Calu3 (cell line): ENCODE measurements at regions not wholly inside any gene's neighbourhood (a gene's known extent, or its start where the extent isn't known, plus 50 kb on each side); places are given as distances from the start of the nearest gene placed in this dataset.

Source experiments
- BruUV-seq: library from RNA; stranded (reverse); fragments of 400-500 nt; replicated peaks from 2 replicates; lab custom pipeline; 2021; lab: Mats Ljungman, UMichigan
- CTCF ChIA-PET: fragments of 300-600 bp; sonication (Branson Sonifier 250); formaldehyde crosslinking; loops from one replicate; lab custom pipeline; 2022; ENCODE audit warnings: antibody characterized with exemption; lab: Charles Lee
- DNase-seq: peaks from one replicate; pipeline ENCODE4 v3.0.0; 2022
- H3K27ac Mint-ChIP-seq: one replicate; pipeline ENCODE4 v1.8.0; 2022; ENCODE audit warnings: mixed read lengths; ENCODE audit not compliant: unreplicated experiment
- H3K27me3 Mint-ChIP-seq: one replicate; pipeline ENCODE4 v1.8.0; 2022; ENCODE audit warnings: mixed read lengths; ENCODE audit not compliant: unreplicated experiment
- H3K36me3 Mint-ChIP-seq: one replicate; pipeline ENCODE4 v1.8.0; 2022; ENCODE audit warnings: mild to moderate bottlenecking, moderate library complexity, mixed read lengths; ENCODE audit not compliant: insufficient read depth, unreplicated experiment
- H3K4me1 Mint-ChIP-seq: one replicate; pipeline ENCODE4 v1.8.0; 2022; ENCODE audit warnings: mild to moderate bottlenecking, low read depth, mixed read lengths; ENCODE audit not compliant: unreplicated experiment
- H3K4me3 Mint-ChIP-seq: one replicate; pipeline ENCODE4 v1.8.0; 2022; ENCODE audit warnings: mild to moderate bottlenecking, low read depth, moderate library complexity, mixed read lengths; ENCODE audit not compliant: unreplicated experiment
- H3K9me3 Mint-ChIP-seq: one replicate; pipeline ENCODE4 v1.8.0; 2022; ENCODE audit warnings: low read depth, mixed read lengths; ENCODE audit not compliant: unreplicated experiment
- CTCF ChIP-seq: fragments of 200-600 bp; IDR thresholded peaks from one replicate; pipeline ENCODE4 v1.8.0; 2022; ENCODE audit warnings: antibody characterized with exemption; ENCODE audit not compliant: unreplicated experiment
- intact Hi-C: fragments of 100-400 bp; cut with micrococcal nuclease; formaldehyde crosslinking; loops from one replicate; pipeline ENCODE4 v1.10.0; 2022; ENCODE audit not compliant: unreplicated experiment

DNA sequence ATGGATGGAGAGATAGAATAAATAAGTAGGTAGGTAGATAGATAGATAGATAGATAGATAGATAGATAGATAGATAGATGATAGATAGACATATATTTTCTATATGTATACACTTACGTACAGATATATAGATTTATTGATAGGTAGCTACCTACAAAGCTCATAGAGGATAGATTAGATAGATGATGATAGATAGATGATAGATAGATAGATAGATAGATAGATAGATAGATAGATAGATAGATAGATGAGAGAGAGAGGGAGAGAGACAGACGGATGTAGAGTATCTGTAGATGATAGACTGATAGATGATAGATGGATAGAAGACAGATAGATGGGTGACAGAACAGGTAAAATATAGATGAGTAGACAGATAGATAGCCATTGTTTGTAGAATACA, 191.3 kb upstream of the PFKP start:
- Mint-ChIP-seq H3K27ac (no peak overlapping the region), H3K9me3 (no peaks in the 10 kb centered on the region), H3K4me3 (no peak overlapping the region), H3K4me1 (no peaks in the 10 kb centered on the region), H3K36me3 (no peaks in the 10 kb centered on the region), H3K27me3 (peaks cover 20% of the 10 kb centered on the region)
- no TSS peak for BruUV-seq
- intact Hi-C loops = no loop called here
- TF ChIP-seq CTCF = no peak
- DNase-seq = no peak
- CTCF ChIA-PET = interaction anchor here (0.7 kb wide), 1 partner anchor 136 kb away, joined by 3 read pairs; no protein-coding TSS in a partner anchor

DNA sequence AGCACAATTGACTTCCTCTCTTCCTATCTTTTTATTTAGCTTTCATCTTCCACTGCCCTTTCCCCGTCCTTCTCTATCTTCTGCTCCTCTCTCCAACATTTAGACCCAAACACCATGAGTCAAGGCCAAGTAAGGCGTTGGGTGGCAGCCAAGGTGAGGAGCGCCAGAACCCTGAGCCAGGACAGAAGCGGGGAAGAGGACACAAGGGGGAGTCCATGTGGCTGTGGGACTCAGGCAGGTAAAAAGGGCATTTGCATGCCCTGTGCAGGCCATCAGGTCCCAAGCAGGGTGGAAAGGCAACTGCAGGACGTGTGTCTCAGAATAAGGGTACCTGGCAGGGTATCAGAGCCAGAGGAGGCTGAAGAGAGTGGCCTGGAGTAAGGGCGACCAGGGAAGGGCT, 192.4 kb upstream of the PFKP start:
- Mint-ChIP-seq H3K27ac (no peak overlapping the region), H3K27me3 (peaks cover 17% of the 10 kb centered on the region), H3K36me3 (no peaks in the 10 kb centered on the region), H3K4me1 (no peaks in the 10 kb centered on the region), H3K4me3 (no peak overlapping the region), H3K9me3 (no peaks in the 10 kb centered on the region)
- intact Hi-C loops = no loop called here
- CTCF ChIA-PET = no interaction called here
- DNase-seq = no peak
- BruUV-seq = no TSS peak
- TF ChIP-seq CTCF = no peak

GRCh38 chr10:2873769-2874168, 193.6 kb upstream of the PFKP start:
- no peak overlapping the region for H3K27ac Mint-ChIP-seq
- TF ChIP-seq CTCF = no peak
- CTCF ChIA-PET = no interaction called here
- intact Hi-C loops = no loop called here
- no peak overlapping the region for H3K4me3 Mint-ChIP-seq
- peaks cover 15% of the 10 kb centered on the region for H3K27me3 Mint-ChIP-seq
- no peak for DNase-seq
- no peaks in the 10 kb centered on the region for H3K9me3 Mint-ChIP-seq
- H3K36me3 Mint-ChIP-seq = no peaks in the 10 kb centered on the region
- BruUV-seq = no TSS peak
- H3K4me1 Mint-ChIP-seq = no peaks in the 10 kb centered on the region

- Mint-ChIP-seq H3K4me1 (no peaks in the 10 kb centered on the region), H3K27ac (no peak overlapping the region), H3K36me3 (no peaks in the 10 kb centered on the region), H3K9me3 (no peaks in the 10 kb centered on the region), H3K4me3 (no peak overlapping the region), H3K27me3 (peaks cover 35% of the 10 kb centered on the region)
- no TSS peak for BruUV-seq
- DNase-seq = no peak
- no peak for TF ChIP-seq CTCF
- CTCF ChIA-PET = no interaction called here
- intact Hi-C loops = no loop called here
Measured at GRCh38 chr10:2871673-2872219, 195.6 kb upstream of the PFKP start.
